ENCODE measurements at regions not wholly inside any gene's neighbourhood (a gene's known extent, or its start where the extent isn't known, plus 50 kb on each side); places are given as distances from the start of the nearest gene placed in this dataset. TPM values are rescaled to one million over a fixed set of nuclear protein-coding genes. Genes with fewer than 3 reads are reported as not detected.

Small RNA genes in the stretch of these regions (microRNA-seq; reads per million reads assigned to microRNA genes)
- not detected for gene MIR548I2

Data from sciatic nerve (tissue), 1 donor.